ENCODE measurements at regions not wholly inside any gene's neighbourhood (a gene's known extent, or its start where the extent isn't known, plus 50 kb on each side); places are given as distances from the start of the nearest gene placed in this dataset.
"Not testable (repeated sequence)": the region's sequence is repeated elsewhere in the genome, so short reads cannot be mapped to it uniquely, and the experiment has no call there.

DNA sequence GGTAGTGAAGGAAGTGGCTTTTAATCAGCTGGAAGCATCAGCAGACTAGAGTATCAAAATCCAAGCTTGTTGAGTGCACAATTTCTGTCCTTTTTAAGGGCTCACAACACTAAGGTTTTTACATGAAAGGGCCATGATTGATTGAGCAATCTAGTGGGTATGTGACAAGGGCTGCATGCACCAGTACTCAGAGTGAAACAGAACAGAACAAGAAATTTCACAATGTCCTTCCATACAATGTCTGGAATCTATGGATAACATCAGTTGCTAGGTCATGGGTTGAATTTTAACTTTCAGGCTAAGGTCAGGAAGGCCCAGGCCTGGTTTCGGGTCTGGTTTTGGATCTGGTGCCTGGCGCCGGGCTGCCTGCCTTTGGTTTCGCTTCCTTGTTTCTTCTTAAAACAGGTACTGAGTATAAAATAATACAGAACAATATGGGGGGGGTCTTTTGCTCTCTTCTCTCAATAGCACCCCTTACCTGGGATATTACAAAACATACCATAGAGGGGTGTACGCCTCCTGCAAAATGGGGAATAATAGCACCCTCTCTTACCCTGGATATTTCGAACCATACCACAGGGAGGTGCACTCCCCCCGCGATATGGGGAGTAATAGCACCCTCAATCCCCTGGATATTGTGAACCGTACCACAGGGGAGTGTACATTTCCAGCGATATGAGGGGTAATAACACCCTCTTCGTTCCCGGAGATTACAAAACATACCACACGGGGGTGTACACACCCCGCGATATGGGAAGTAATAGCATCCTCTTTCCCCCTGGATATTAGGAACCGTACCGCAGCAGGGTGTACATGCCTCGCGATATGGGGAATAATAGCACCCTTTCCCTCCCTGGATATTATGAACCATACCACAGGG is 59.4 kb upstream of the CEACAM21 start:
- intact Hi-C loops (cut with micrococcal nuclease) = not testable (repeated sequence)
- ATAC-seq = peak; percentile 19 to 50 (median 50)

GRCh38 chr19:41518141-41518540 is 57.8 kb upstream of the CEACAM21 start:
- no peak for TF ChIP-seq CTCF (IDR thresholded peaks at IDR 0.05)
- Mint-ChIP-seq H3K9me3 (no peaks in the 10 kb centered on the region), H3K36me3 (no peaks in the 10 kb centered on the region), H3K27me3 (ENCODE audit: low read depth in 2 of 2) (peaks cover 26 to 42% of the 10 kb centered on the region in 2 donors), H3K27ac (no peak overlapping the region), H3K4me3 (no peak overlapping the region), H3K4me1 (peaks cover 29 to 32% of the 10 kb centered on the region in 2 donors)
- DNase-seq = no peak
- peaks cover 8% of the 10 kb centered on the region for H3K4me1 ChIP-seq (ENCODE audit: control insufficient read depth, insufficient read depth, low read length)
- H3K27ac ChIP-seq (ENCODE audit: low read length) = no peak overlapping the region
- WGBS (ENCODE audit: insufficient coverage) = 89% methylated on average over 3 of the region's 3 CpGs
- H3K36me3 ChIP-seq (ENCODE audit: control insufficient read depth, insufficient read depth, low read length) = no peaks in the 10 kb centered on the region
- no peak for ATAC-seq
- H3K4me3 ChIP-seq (ENCODE audit: low read length) = no peak overlapping the region
- H3K27me3 ChIP-seq (ENCODE audit: control insufficient read depth, insufficient read depth, low read length) = peaks cover 4% of the 10 kb centered on the region
- intact Hi-C loops (cut with micrococcal nuclease) = no loop called here
- no peaks in the 10 kb centered on the region for H3K9me3 ChIP-seq (ENCODE audit: control insufficient read depth, insufficient read depth, low read length)

More for the DNA sequence above, 59.4 kb upstream of the CEACAM21 start:
- TF ChIP-seq CTCF (IDR thresholded peaks at IDR 0.05) = peak; percentile 36
- not testable (repeated sequence) for H3K27ac Mint-ChIP-seq; H3K36me3 ChIP-seq (ENCODE audit: control insufficient read depth, insufficient read depth, low read length); H3K36me3 Mint-ChIP-seq; H3K9me3 ChIP-seq (ENCODE audit: control insufficient read depth, insufficient read depth, low read length); H3K4me3 Mint-ChIP-seq; H3K4me3 ChIP-seq (ENCODE audit: low read length); H3K9me3 Mint-ChIP-seq; H3K27ac ChIP-seq (ENCODE audit: low read length); H3K4me1 ChIP-seq (ENCODE audit: control insufficient read depth, insufficient read depth, low read length)
- Mint-ChIP-seq H3K27me3 (ENCODE audit: low read depth in 2 of 2) (peaks cover 32 to 52% of the 10 kb centered on the region in 2 donors), H3K4me1 (peaks cover 14 to 16% of the 10 kb centered on the region in 2 donors)
- 33% methylated on average over 14 of the region's 19 CpGs for WGBS (ENCODE audit: insufficient coverage)
- DNase-seq = peak in 1 of 2 donors; percentile 54
- peaks cover 11% of the 10 kb centered on the region for H3K27me3 ChIP-seq (ENCODE audit: control insufficient read depth, insufficient read depth, low read length)

GRCh38 chr19:41521138-41521930 is 54.6 kb upstream of the CEACAM21 start:
- H3K4me1 ChIP-seq (ENCODE audit: control insufficient read depth, insufficient read depth, low read length); H3K27me3 ChIP-seq (ENCODE audit: control insufficient read depth, insufficient read depth, low read length); H3K36me3 Mint-ChIP-seq; H3K9me3 ChIP-seq (ENCODE audit: control insufficient read depth, insufficient read depth, low read length); H3K36me3 ChIP-seq (ENCODE audit: control insufficient read depth, insufficient read depth, low read length); H3K9me3 Mint-ChIP-seq: not testable (repeated sequence)
- peak overlapping the region; percentile 76 to 92 for H3K27ac Mint-ChIP-seq
- intact Hi-C loops (cut with micrococcal nuclease) = loop anchor here (5.0 kb wide), 1 partner anchor 41 kb away; no protein-coding TSS in a partner anchor
- DNase-seq (peak in 1 of 2 donors; percentile 55), ATAC-seq (peak; percentile 54 to 65 (median 62))
- peak overlapping the region; percentile 64 for H3K27ac ChIP-seq (ENCODE audit: low read length)
- 27% methylated on average over 17 of the region's 18 CpGs for WGBS (ENCODE audit: insufficient coverage)
- H3K4me3 Mint-ChIP-seq = peak overlapping the region; percentile 93
- H3K4me1 Mint-ChIP-seq = peaks cover 29 to 32% of the 10 kb centered on the region in 2 donors
- peak overlapping the region; percentile 33 for H3K4me3 ChIP-seq (ENCODE audit: low read length)
- peaks cover 22 to 36% of the 10 kb centered on the region in 2 donors for H3K27me3 Mint-ChIP-seq (ENCODE audit: low read depth in 2 of 2)
